Left lung (tissue), 4 donors: ENCODE measurements at regions not wholly inside any gene's neighbourhood (a gene's known extent, or its start where the extent isn't known, plus 50 kb on each side); places are given as distances from the start of the nearest gene placed in this dataset.
A peak's percentile ranks its signal among the peaks of the same experiment; 100 is the strongest.

Source experiments
- ATAC-seq: fragments of 200-7000 bp; cut with Tn5 transposase; one replicate; pipeline ENCODE4 v1.9.1; 2020; ENCODE audit warnings: moderate library complexity
- DNase-seq, 4 donors: peaks; one replicate each; pipeline ENCODE4 v3.0.0-alpha.2; 2013 to 2020
- H3K27ac ChIP-seq, 2 donors: fragments of 200-600 bp; sonication (generic) in 1 of 2; one replicate each; pipeline versions ENCODE4 v1.5.0 to v1.8.0; 2020 to 2021
- H3K27me3 ChIP-seq, 2 donors: fragments of 200-600 bp; sonication (generic) in 1 of 2; one replicate each; pipeline versions ENCODE4 v1.5.0 to v1.8.0; 2020 to 2021
- H3K36me3 ChIP-seq, 2 donors: fragments of 200-600 bp; sonication (generic) in 1 of 2; one replicate each; pipeline versions ENCODE4 v1.5.0 to v1.8.0; 2020 to 2021
- H3K4me1 ChIP-seq, 2 donors: fragments of 200-600 bp; one replicate each; pipeline ENCODE4 v1.8.0; 2021
- H3K4me3 ChIP-seq, 2 donors: fragments of 200-600 bp; sonication (generic) in 1 of 2; one replicate each; pipeline versions ENCODE4 v1.5.0 to v1.8.0; 2020 to 2021; ENCODE audit warnings: mild to moderate bottlenecking in 1 of 2
- H3K9me3 ChIP-seq, 2 donors: fragments of 200-600 bp; sonication (generic) in 1 of 2; one replicate each; pipeline versions ENCODE4 v1.5.0 to v1.8.0; 2020 to 2021
- CTCF ChIP-seq, 2 donors: fragments of 200-600 bp; sonication (generic) in 1 of 2; IDR thresholded peaks; one replicate each; pipeline versions ENCODE4 v1.5.0 to v1.8.0; 2021; ENCODE audit warnings: antibody characterized with exemption in 2 of 2
- intact Hi-C, 2 donors: fragments of 100-400 bp; cut with DNase I; formaldehyde crosslinking; loops; one replicate each; pipeline versions ENCODE4 v1.11.2 to v1.14.2; 2022
- donor health status: DM: no; HTN: yes; CAD: no.
- donor health status: DM: no; HTN: no; CAD: no.

- DNase-seq, result no peak
- Histone ChIP-seq H3K36me3 (no peaks in the 10 kb centered on the region), H3K27ac (no peak overlapping the region), H3K4me1 (no peaks in the 10 kb centered on the region), H3K27me3 (no peaks in the 10 kb centered on the region), H3K4me3 (no peak overlapping the region), H3K9me3 (no peaks in the 10 kb centered on the region)
- no peak for ATAC-seq
- TF ChIP-seq CTCF (IDR thresholded peaks at IDR 0.05), result no peak
- intact Hi-C loops, result no loop called here
These were observed 479.9 kb upstream of the TNP1 start for GRCh38 chr2:217339753-217340152.

DNA sequence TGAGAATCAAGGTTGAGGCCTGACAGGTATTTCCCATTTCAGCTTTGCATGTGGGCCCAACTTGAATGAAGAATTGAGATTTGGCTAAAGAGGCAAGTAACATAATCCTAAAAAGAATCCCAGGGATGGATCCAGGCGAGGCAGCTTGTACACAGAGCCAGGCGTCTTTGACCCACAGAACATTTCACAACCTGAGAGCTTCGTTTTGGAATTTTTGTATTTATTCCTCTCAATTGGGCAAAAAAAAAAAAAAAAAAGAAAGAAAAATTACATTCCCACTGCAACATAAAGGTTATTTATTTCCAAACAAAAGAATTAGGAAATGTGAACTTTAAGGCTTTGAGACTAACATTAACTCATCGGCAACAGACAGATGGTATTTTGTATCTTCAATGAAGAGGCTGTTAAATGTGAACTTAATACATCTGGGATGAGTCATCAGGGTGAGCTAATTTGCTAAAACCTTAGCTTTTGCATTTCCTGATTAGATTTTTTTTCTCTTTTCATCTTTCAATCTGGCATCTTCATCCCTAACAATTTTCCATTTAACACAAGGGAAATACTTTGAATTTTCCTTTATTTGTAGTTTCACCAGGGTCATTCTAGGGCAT is 478.5 kb upstream of the TNP1 start:
- no peak for TF ChIP-seq CTCF (IDR thresholded peaks at IDR 0.05)
- no peak overlapping the region for H3K27ac ChIP-seq
- intact Hi-C loops, result no loop called here
- no peak overlapping the region for H3K4me3 ChIP-seq
- ATAC-seq (no peak), DNase-seq (no peak)
- H3K36me3 ChIP-seq, result no peaks in the 10 kb centered on the region
- no peaks in the 10 kb centered on the region for H3K27me3 ChIP-seq
- H3K9me3 ChIP-seq, result no peaks in the 10 kb centered on the region
- no peaks in the 10 kb centered on the region for H3K4me1 ChIP-seq

DNA sequence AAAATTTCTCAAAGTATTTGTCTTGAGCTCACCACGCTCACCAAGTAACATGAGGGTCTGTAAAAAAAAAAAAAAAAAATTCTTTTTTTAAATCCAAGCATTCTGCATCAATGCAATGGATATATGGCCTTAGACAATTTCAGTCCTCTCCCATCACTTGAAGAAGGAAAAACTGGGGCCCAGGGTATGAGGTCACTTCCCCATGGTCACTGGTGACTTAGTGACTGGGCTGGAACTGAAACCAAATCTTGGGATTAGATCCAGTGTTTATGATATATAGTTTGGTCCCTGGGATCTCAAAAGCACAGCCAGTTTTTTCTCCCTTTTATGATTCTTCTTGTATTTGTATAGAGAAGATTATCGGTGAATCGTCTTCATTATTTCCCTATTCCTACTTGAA is 477.9 kb upstream of the TNP1 start:
- H3K27me3 ChIP-seq, result no peaks in the 10 kb centered on the region
- intact Hi-C loops, result no loop called here
- ATAC-seq (no peak), DNase-seq (no peak)
- H3K27ac ChIP-seq, result no peak overlapping the region
- H3K9me3 ChIP-seq, result no peaks in the 10 kb centered on the region
- H3K36me3 ChIP-seq, result no peaks in the 10 kb centered on the region
- no peaks in the 10 kb centered on the region for H3K4me1 ChIP-seq
- TF ChIP-seq CTCF (IDR thresholded peaks at IDR 0.05), result no peak
- H3K4me3 ChIP-seq, result no peak overlapping the region

- H3K27ac ChIP-seq, result no peak overlapping the region
- H3K27me3 ChIP-seq, result no peaks in the 10 kb centered on the region
- no peaks in the 10 kb centered on the region for H3K36me3 ChIP-seq
- no peaks in the 10 kb centered on the region for H3K9me3 ChIP-seq
- intact Hi-C loops, result no loop called here
- ATAC-seq (peak; percentile 10), DNase-seq (no peak)
- H3K4me1 ChIP-seq, result peaks cover 0 to 4% of the 10 kb centered on the region in 2 donors
- H3K4me3 ChIP-seq, result no peak overlapping the region
- TF ChIP-seq CTCF (IDR thresholded peaks at IDR 0.05), result no peak
These were observed 476.8 kb upstream of the TNP1 start for GRCh38 chr2:217336694-217337093.

DNA sequence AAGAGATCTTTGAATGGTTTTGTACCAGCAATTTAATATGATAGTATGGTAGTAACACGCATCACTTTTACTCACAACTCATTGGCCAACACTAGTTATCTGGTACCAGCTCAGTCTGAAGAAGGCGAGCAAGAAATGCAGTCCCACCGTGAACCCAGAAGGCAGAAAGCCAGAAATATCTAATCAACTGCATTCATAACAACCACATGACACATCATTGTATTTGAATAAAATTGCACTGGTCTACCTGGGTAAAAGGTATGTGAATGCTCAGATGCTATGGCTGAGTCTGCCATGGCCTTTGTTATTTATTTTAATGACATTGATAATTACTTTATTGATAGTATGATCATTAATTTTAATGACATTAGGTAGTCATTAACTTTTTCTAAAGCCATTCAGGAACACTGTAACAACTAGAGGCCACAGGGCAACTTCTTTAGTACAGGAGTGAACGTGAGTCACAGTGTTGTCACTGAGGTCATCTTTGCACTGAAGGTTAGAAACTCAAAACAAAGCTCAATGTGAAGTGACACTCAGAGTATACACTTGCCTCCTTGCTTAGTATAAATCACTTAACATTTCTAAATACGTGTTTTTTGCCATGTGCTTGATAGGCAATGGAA is 475.6 kb upstream of the TNP1 start:
- Histone ChIP-seq H3K27ac (no peak overlapping the region), H3K36me3 (no peaks in the 10 kb centered on the region), H3K9me3 (no peaks in the 10 kb centered on the region), H3K4me1 (peaks cover 0 to 8% of the 10 kb centered on the region in 2 donors), H3K4me3 (no peak overlapping the region), H3K27me3 (no peaks in the 10 kb centered on the region)
- ATAC-seq (no peak), DNase-seq (no peak)
- no peak for TF ChIP-seq CTCF (IDR thresholded peaks at IDR 0.05)
- intact Hi-C loops, result no loop called here
